ENCODE measurements at regions not wholly inside any gene's neighbourhood (a gene's known extent, or its start where the extent isn't known, plus 50 kb on each side); places are given as distances from the start of the nearest gene placed in this dataset.

GRCh38 chr3:70855149-70855548 is 542.7 kb upstream of the MDFIC2 start:
- TF ChIP-seq CTCF (IDR thresholded peaks at IDR 0.05) (no peak), POLR2A (IDR thresholded peaks at IDR 0.05) (no peak)

Data from Peyer's patch (tissue), 4 donors.